ENCODE measurements at regions not wholly inside any gene's neighbourhood (a gene's known extent, or its start where the extent isn't known, plus 50 kb on each side); places are given as distances from the start of the nearest gene placed in this dataset.

DNA sequence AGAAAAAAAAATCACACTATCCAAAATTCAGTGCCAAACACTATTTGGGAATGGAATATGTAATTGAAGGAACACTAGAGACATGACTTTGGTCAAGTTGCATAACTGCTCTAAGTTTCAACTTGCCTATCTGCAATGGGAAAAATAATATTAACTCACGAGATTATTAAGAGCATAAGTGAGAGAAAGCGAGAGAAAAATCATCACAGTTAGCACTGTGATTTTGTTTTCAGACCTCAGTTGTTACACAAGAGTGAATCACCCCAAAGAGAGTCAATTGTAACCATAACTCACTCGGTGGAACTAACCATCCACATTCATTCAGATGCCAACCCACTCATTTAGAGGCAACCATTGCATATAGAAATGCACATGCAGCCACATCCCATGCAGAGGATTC, 147.1 kb downstream of the NHLRC3 start:
- Histone ChIP-seq H3K79me2 (ENCODE audit: low read length) (no peaks in the 10 kb centered on the region), H3K9me3 (ENCODE audit: insufficient read depth, low read length) (no peaks in the 10 kb centered on the region), H3K9ac (ENCODE audit: low read length) (no peak overlapping the region), H3K27ac (ENCODE audit: low read length) (no peak overlapping the region), H3K4me3 (ENCODE audit: low read length) (no peak overlapping the region), H3K4me2 (ENCODE audit: low read length) (no peak overlapping the region), H3K4me1 (ENCODE audit: low read length) (no peaks in the 10 kb centered on the region), H3K27me3 (ENCODE audit: low read depth, low read length) (no peaks in the 10 kb centered on the region), H3K36me3 (replicated peaks; ENCODE audit: low read depth, low read length) (no peaks in the 10 kb centered on the region), H4K20me1 (ENCODE audit: insufficient read depth, low read length) (no peaks in the 10 kb centered on the region), H2AFZ (ENCODE audit: low read depth, low read length) (no peak overlapping the region)
- no peak for TF ChIP-seq EZH2phosphoT487 (IDR thresholded peaks at IDR 0.05; ENCODE audit: low read depth)
- TF ChIP-seq, protein P1, sequence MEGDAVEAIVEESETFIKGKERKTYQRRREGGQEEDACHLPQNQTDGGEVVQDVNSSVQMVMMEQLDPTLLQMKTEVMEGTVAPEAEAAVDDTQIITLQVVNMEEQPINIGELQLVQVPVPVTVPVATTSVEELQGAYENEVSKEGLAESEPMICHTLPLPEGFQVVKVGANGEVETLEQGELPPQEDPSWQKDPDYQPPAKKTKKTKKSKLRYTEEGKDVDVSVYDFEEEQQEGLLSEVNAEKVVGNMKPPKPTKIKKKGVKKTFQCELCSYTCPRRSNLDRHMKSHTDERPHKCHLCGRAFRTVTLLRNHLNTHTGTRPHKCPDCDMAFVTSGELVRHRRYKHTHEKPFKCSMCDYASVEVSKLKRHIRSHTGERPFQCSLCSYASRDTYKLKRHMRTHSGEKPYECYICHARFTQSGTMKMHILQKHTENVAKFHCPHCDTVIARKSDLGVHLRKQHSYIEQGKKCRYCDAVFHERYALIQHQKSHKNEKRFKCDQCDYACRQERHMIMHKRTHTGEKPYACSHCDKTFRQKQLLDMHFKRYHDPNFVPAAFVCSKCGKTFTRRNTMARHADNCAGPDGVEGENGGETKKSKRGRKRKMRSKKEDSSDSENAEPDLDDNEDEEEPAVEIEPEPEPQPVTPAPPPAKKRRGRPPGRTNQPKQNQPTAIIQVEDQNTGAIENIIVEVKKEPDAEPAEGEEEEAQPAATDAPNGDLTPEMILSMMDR (IDR thresholded peaks at IDR 0.05; ENCODE audit: low read depth, low read length) = no peak

DNA sequence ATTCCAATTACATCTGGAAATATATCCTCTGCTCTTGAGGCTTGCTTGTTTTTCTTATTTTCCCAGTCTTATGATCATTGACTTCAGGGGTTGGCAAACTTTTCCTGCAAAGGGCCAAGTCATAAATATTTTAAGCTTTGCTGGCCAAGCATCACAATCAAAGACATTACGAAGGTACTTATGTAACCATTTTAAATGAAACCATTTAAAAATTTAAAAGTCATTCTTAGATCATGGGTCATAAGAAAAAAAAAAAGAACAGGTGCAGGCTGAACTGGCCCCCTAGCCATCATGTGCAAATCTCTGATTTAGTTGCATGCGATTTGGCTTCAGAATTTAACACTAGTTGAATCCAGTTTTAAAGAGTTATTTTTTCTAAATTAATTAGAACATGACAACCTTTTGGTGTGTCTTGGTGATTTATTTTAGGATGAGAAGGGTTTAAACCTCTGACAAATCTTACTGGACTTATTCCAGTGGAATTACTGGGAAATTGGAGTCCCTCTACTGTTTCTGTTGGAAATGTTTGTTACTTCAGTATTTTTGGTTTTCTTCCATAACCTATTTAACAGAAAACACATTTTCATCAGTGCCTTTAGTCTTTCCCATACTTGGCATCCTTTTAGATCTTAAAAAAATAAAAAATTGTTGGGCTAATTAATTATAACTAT, 148.1 kb downstream of the NHLRC3 start:
- no peak for TF ChIP-seq EZH2phosphoT487 (IDR thresholded peaks at IDR 0.05; ENCODE audit: low read depth)
- TF ChIP-seq, protein P1 (IDR thresholded peaks at IDR 0.05; ENCODE audit: low read depth, low read length) = no peak
- H3K79me2 ChIP-seq (ENCODE audit: low read length) = no peaks in the 10 kb centered on the region
- H3K36me3 ChIP-seq (replicated peaks; ENCODE audit: low read depth, low read length) = no peaks in the 10 kb centered on the region
- H3K9me3 ChIP-seq (ENCODE audit: insufficient read depth, low read length) = no peaks in the 10 kb centered on the region
- no peaks in the 10 kb centered on the region for H3K27me3 ChIP-seq (ENCODE audit: low read depth, low read length)
- H3K9ac ChIP-seq (ENCODE audit: low read length) = no peak overlapping the region
- H2AFZ ChIP-seq (ENCODE audit: low read depth, low read length) = no peak overlapping the region
- no peak overlapping the region for H3K4me3 ChIP-seq (ENCODE audit: low read length)
- H3K4me2 ChIP-seq (ENCODE audit: low read length) = no peak overlapping the region
- no peak overlapping the region for H3K27ac ChIP-seq (ENCODE audit: low read length)
- no peaks in the 10 kb centered on the region for H4K20me1 ChIP-seq (ENCODE audit: insufficient read depth, low read length)
- no peaks in the 10 kb centered on the region for H3K4me1 ChIP-seq (ENCODE audit: low read length)

DNA sequence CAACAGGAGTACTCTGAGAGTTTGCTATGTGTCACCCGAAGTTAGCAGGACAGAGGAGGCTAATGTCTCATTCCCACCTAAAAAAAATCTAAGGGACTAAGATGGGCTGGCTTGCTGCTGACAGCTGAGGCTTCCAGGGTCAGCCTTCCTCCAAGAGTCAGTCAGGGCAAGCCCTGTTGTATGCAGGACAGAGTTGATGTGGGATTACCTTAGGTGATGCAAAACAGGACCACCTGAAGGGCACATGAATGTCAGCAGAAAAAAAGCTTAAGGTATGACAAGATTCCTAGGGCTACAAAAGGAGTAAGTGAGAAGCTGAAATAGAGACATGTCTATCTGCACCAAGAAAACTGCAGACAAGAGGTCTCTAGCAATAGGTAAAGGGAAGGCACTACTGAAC, 151.5 kb downstream of the NHLRC3 start:
- Histone ChIP-seq H3K79me2 (ENCODE audit: low read length) (no peaks in the 10 kb centered on the region), H3K27ac (ENCODE audit: low read length) (no peak overlapping the region), H3K4me1 (ENCODE audit: low read length) (no peaks in the 10 kb centered on the region), H3K9me3 (ENCODE audit: insufficient read depth, low read length) (no peaks in the 10 kb centered on the region), H3K4me2 (ENCODE audit: low read length) (no peak overlapping the region), H3K36me3 (replicated peaks; ENCODE audit: low read depth, low read length) (no peaks in the 10 kb centered on the region), H3K9ac (ENCODE audit: low read length) (no peak overlapping the region), H3K27me3 (ENCODE audit: low read depth, low read length) (no peaks in the 10 kb centered on the region), H4K20me1 (ENCODE audit: insufficient read depth, low read length) (no peaks in the 10 kb centered on the region), H3K4me3 (ENCODE audit: low read length) (no peak overlapping the region), H2AFZ (ENCODE audit: low read depth, low read length) (no peak overlapping the region)
- TF ChIP-seq EZH2phosphoT487 (IDR thresholded peaks at IDR 0.05; ENCODE audit: low read depth) = no peak
- TF ChIP-seq, protein P1 (IDR thresholded peaks at IDR 0.05; ENCODE audit: low read depth, low read length) = no peak

DNA sequence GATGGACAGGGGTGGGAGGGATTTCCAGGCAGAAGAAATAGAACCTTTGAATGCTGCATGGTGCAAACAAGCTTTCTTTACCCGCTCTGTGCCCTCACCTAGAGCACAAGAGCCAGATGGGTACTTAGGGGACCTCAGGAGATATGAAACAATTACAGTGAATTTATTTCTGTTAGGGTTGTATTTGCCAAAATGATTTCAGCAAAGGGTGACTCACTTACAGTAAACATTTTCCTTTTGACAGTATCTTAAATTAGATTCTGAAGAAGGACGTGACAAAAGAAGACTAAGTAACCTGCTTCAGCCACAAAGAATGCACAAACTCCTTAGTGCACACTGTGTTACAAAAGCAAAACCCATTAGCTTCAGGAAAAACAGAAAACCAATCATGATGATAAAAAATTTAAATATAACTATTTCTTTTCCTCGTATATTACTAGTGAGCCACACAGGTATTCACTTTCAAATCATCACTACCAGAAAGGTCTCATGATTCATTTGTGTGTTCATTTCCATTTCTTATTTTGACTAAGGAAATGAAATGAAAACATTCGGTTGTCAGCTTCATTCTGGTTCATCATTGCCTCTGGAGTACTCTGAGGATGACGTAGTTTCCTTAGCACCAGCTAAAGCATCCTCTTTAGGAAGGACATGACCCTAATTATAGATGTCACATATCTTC, 158.8 kb downstream of the NHLRC3 start:
- TF ChIP-seq EZH2phosphoT487 (IDR thresholded peaks at IDR 0.05; ENCODE audit: low read depth) = no peak
- TF ChIP-seq, protein P1 (IDR thresholded peaks at IDR 0.05; ENCODE audit: low read depth, low read length) = no peak
- Histone ChIP-seq H3K4me2 (ENCODE audit: low read length) (peak overlapping the region; percentile 77), H3K27ac (ENCODE audit: low read length) (peak overlapping the region; percentile 55), H3K4me3 (ENCODE audit: low read length) (peak overlapping the region; percentile 62), H2AFZ (ENCODE audit: low read depth, low read length) (peak overlapping the region; percentile 18; the same call in 1 of the 2 replicates), H3K27me3 (ENCODE audit: low read depth, low read length) (no peaks in the 10 kb centered on the region), H3K4me1 (ENCODE audit: low read length) (peaks cover 19% of the 10 kb centered on the region), H3K9ac (ENCODE audit: low read length) (no peak overlapping the region), H3K79me2 (ENCODE audit: low read length) (no peaks in the 10 kb centered on the region), H3K9me3 (ENCODE audit: insufficient read depth, low read length) (no peaks in the 10 kb centered on the region), H3K36me3 (replicated peaks; ENCODE audit: low read depth, low read length) (no peaks in the 10 kb centered on the region), H4K20me1 (ENCODE audit: insufficient read depth, low read length) (no peaks in the 10 kb centered on the region)
